Natural killer cell (primary cell): ENCODE measurements at regions not wholly inside any gene's neighbourhood (a gene's known extent, or its start where the extent isn't known, plus 50 kb on each side); places are given as distances from the start of the nearest gene placed in this dataset.

Experiments used
- ATAC-seq, 3 donors: fragments of 150-1000 bp in 2 of 3; fragments of 200-7000 bp in 1 of 3; cut with Tn5 transposase; 1 replicate in 1 of 3; 2 replicates in 2 of 3; pipeline ENCODE4 v1.10.0; 2021; ENCODE audit warnings: mild to moderate bottlenecking in 2 of 3, moderate library complexity in 2 of 3
- DNase-seq, 2 donors: peaks; one replicate each; pipeline versions ENCODE4 v3.0.0 to v3.0.0-alpha.2; 2013 to 2021; ENCODE audit warnings: mixed read lengths in 1 of 2
- H3K27ac ChIP-seq: one replicate; pipeline ENCODE4 v1.5.1; 2013; ENCODE audit warnings: mild to moderate bottlenecking, low read length
- H3K27me3 ChIP-seq: one replicate; pipeline ENCODE4 v1.6.1; 2013; ENCODE audit warnings: low read length; ENCODE audit not compliant: control insufficient read depth, insufficient read depth
- H3K36me3 ChIP-seq: one replicate; pipeline ENCODE4 v1.6.1; 2013; ENCODE audit warnings: low read length; ENCODE audit not compliant: control insufficient read depth, insufficient read depth
- H3K4me1 ChIP-seq: one replicate; pipeline ENCODE4 v1.6.1; 2013; ENCODE audit warnings: low read length; ENCODE audit not compliant: control insufficient read depth, insufficient read depth
- H3K4me3 ChIP-seq: one replicate; pipeline ENCODE4 v1.5.1; 2013; ENCODE audit warnings: low read length
- H3K9me3 ChIP-seq: one replicate; pipeline ENCODE4 v1.6.1; 2013; ENCODE audit warnings: low read length; ENCODE audit not compliant: control insufficient read depth, insufficient read depth
- H3K27ac Mint-ChIP-seq, 2 donors: one replicate each; pipeline ENCODE4 v1.8.0; 2022; ENCODE audit warnings: mild to moderate bottlenecking in 2 of 2, mixed read lengths in 2 of 2, moderate library complexity in 1 of 2
- H3K27me3 Mint-ChIP-seq, 2 donors: one replicate each; pipeline ENCODE4 v1.8.0; 2022; ENCODE audit warnings: low read depth in 2 of 2, mixed read lengths in 2 of 2
- H3K36me3 Mint-ChIP-seq: one replicate; pipeline ENCODE4 v1.8.0; 2022; ENCODE audit warnings: mixed read lengths
- H3K4me1 Mint-ChIP-seq, 2 donors: one replicate each; pipeline ENCODE4 v1.8.0; 2022; ENCODE audit warnings: mixed read lengths in 2 of 2
- H3K4me3 Mint-ChIP-seq: one replicate; pipeline ENCODE4 v1.8.0; 2022; ENCODE audit warnings: mild to moderate bottlenecking, moderate library complexity, mixed read lengths
- H3K9me3 Mint-ChIP-seq, 2 donors: one replicate each; pipeline ENCODE4 v1.8.0; 2022; ENCODE audit warnings: mixed read lengths in 2 of 2
- CTCF ChIP-seq: fragments of 200-600 bp; IDR thresholded peaks from one replicate; pipeline ENCODE4 v1.8.0; 2022; ENCODE audit warnings: antibody characterized with exemption
- WGBS: methylation state at CpG from one replicate; pipeline ENCODE4 v1.1.7; 2013; ENCODE audit warnings: missing lambda C conversion rate; ENCODE audit not compliant: insufficient coverage; 5-methylcytosine and 5-hydroxymethylcytosine counted together
- intact Hi-C: fragments of 100-400 bp; cut with micrococcal nuclease; formaldehyde crosslinking; loops from one replicate; pipeline ENCODE4 v1.14.2; 2022

GRCh38 chr2:129205766-129206165 is 773.7 kb upstream of the RAB6C start:
- H3K4me3 Mint-ChIP-seq, result no peak overlapping the region
- ATAC-seq (no peak), DNase-seq (no peak)
- no peak for TF ChIP-seq CTCF
- Histone ChIP-seq H3K27ac (no peak overlapping the region), H3K4me3 (no peak overlapping the region), H3K9me3 (no peaks in the 10 kb centered on the region), H3K27me3 (no peaks in the 10 kb centered on the region), H3K4me1 (no peaks in the 10 kb centered on the region), H3K36me3 (no peaks in the 10 kb centered on the region)
- H3K4me1 Mint-ChIP-seq, result no peaks in the 10 kb centered on the region
- H3K27me3 Mint-ChIP-seq, result peaks cover 0 to 9% of the 10 kb centered on the region in 2 donors
- intact Hi-C loops, result no loop called here
- 92% methylated on average over 4 of the region's 5 CpGs for WGBS
- peaks cover 2% of the 10 kb centered on the region in 2 donors for H3K9me3 Mint-ChIP-seq
- H3K27ac Mint-ChIP-seq, result no peak overlapping the region
- no peaks in the 10 kb centered on the region for H3K36me3 Mint-ChIP-seq

GRCh38 chr2:129212299-129212958 is 767.0 kb upstream of the RAB6C start:
- Mint-ChIP-seq H3K9me3 (no peaks in the 10 kb centered on the region), H3K4me3 (no peak overlapping the region), H3K4me1 (no peaks in the 10 kb centered on the region), H3K27ac (no peak overlapping the region), H3K27me3 (peaks cover 0 to 4% of the 10 kb centered on the region in 2 donors), H3K36me3 (no peaks in the 10 kb centered on the region)
- no peak overlapping the region for H3K4me3 ChIP-seq
- H3K27ac ChIP-seq, result no peak overlapping the region
- intact Hi-C loops, result no loop called here
- no peaks in the 10 kb centered on the region for H3K9me3 ChIP-seq
- DNase-seq, result no peak
- H3K27me3 ChIP-seq, result no peaks in the 10 kb centered on the region
- H3K4me1 ChIP-seq, result no peaks in the 10 kb centered on the region
- TF ChIP-seq CTCF, result no peak
- no peak for ATAC-seq
- WGBS, result 79% methylated on average over 5 of the region's 5 CpGs
- H3K36me3 ChIP-seq, result no peaks in the 10 kb centered on the region

- Histone ChIP-seq H3K4me1 (no peaks in the 10 kb centered on the region), H3K4me3 (no peak overlapping the region), H3K27me3 (no peaks in the 10 kb centered on the region), H3K9me3 (no peaks in the 10 kb centered on the region), H3K27ac (no peak overlapping the region), H3K36me3 (no peaks in the 10 kb centered on the region)
- no peak for ATAC-seq
- WGBS, result 94% methylated on average over 8 of the region's 10 CpGs
- H3K27me3 Mint-ChIP-seq, result no peaks in the 10 kb centered on the region
- no peak overlapping the region for H3K27ac Mint-ChIP-seq
- no peak for DNase-seq
- no peaks in the 10 kb centered on the region for H3K36me3 Mint-ChIP-seq
- intact Hi-C loops, result no loop called here
- no peak for TF ChIP-seq CTCF
- no peaks in the 10 kb centered on the region for H3K9me3 Mint-ChIP-seq
- H3K4me1 Mint-ChIP-seq, result no peaks in the 10 kb centered on the region
- no peak overlapping the region for H3K4me3 Mint-ChIP-seq
Observed at GRCh38 chr2:129224022-129224421, 755.4 kb upstream of the RAB6C start.

GRCh38 chr2:129224486-129224885 is 755.0 kb upstream of the RAB6C start:
- Histone ChIP-seq H3K4me3 (no peak overlapping the region), H3K27ac (no peak overlapping the region), H3K4me1 (no peaks in the 10 kb centered on the region), H3K9me3 (no peaks in the 10 kb centered on the region), H3K27me3 (no peaks in the 10 kb centered on the region), H3K36me3 (no peaks in the 10 kb centered on the region)
- Mint-ChIP-seq H3K4me1 (no peaks in the 10 kb centered on the region), H3K4me3 (no peak overlapping the region), H3K27me3 (no peaks in the 10 kb centered on the region), H3K27ac (no peak overlapping the region), H3K36me3 (no peaks in the 10 kb centered on the region), H3K9me3 (no peaks in the 10 kb centered on the region)
- DNase-seq, result no peak
- WGBS, result 77% methylated on average over 3 of the region's 3 CpGs
- TF ChIP-seq CTCF, result no peak
- no peak for ATAC-seq
- intact Hi-C loops, result no loop called here
